ENCODE measurements at regions not wholly inside any gene's neighbourhood (a gene's known extent, or its start where the extent isn't known, plus 50 kb on each side); places are given as distances from the start of the nearest gene placed in this dataset.

GRCh38 chr13:85616275-85616674 is 182.9 kb downstream of the SLITRK6 start (continued):
- TF ChIP-seq KLF5 (IDR thresholded peaks at IDR 0.05; ENCODE audit: partially characterized antibody) (no peak), ZNF207 (IDR thresholded peaks at IDR 0.05; ENCODE audit: borderline replicate concordance) (no peak), WRNIP1 (IDR thresholded peaks at IDR 0.05; ENCODE audit: borderline replicate concordance, low read depth, low read length) (no peak), MXI1 (IDR thresholded peaks at IDR 0.05; ENCODE audit: low read depth, low read length) (no peak)

- ATAC-seq, result no peak
Observed at GRCh38 chr13:85615031-85615430, 184.2 kb downstream of the SLITRK6 start.

More at GRCh38 chr13:85615031-85615430, 184.2 kb downstream of the SLITRK6 start:
- no peaks in the 10 kb centered on the region for H3K27me3 ChIP-seq (replicated peaks in 1 of 2; ENCODE audit: control insufficient read depth in 2 of 2, insufficient read depth in 2 of 2, low read length in 1 of 2)
- H3K9ac ChIP-seq (ENCODE audit: control insufficient read depth, insufficient read depth, low read length), result no peak overlapping the region
- H2AFZ ChIP-seq (ENCODE audit: control insufficient read depth, low read depth, low read length), result no peak overlapping the region
- intact Hi-C loops (cut with micrococcal nuclease; ENCODE audit: unreplicated experiment), result no loop called here
- no peak overlapping the region for H3K4me3 ChIP-seq
- WGBS (ENCODE audit: insufficient coverage, insufficient replicate concordance, low lambda C conversion rate, missing lambda C conversion rate), result 74% methylated on average over 2 of the region's 2 CpGs
- SMC1A ChIA-PET (ENCODE audit: uncharacterized antibody, unreplicated experiment), result interaction anchor here (1.0 kb wide), 1 partner anchor 37 kb away, joined by 3 read pairs; no protein-coding TSS in a partner anchor
- no peaks in the 10 kb centered on the region for H3K4me1 ChIP-seq (ENCODE audit: control insufficient read depth, insufficient read depth, low read length)
- POLR2A ChIA-PET, result no interaction called here
- in situ Hi-C loops (cut with MboI), result no loop called here
- no peak for FAIRE-seq
- no TSS peak for BruUV-seq (replicated peaks)
- H3K79me2 ChIP-seq (ENCODE audit: control insufficient read depth, insufficient read depth, low read length), result no peaks in the 10 kb centered on the region
- TF ChIP-seq IRF4 (IDR thresholded peaks at IDR 0.05; ENCODE audit: low read depth, low read length) (no peak), MYC (IDR thresholded peaks at IDR 0.05; ENCODE audit: insufficient read depth, insufficient read length, insufficient replicate concordance, low read length, severe bottlenecking) (no peak), POU2F2 (IDR thresholded peaks at IDR 0.05; ENCODE audit: borderline replicate concordance, low read depth, low read length) (no peak), SRF (IDR thresholded peaks at IDR 0.05; ENCODE audit: low read depth in 2 of 2, low read length in 2 of 2) (no peak), PAX5 (IDR thresholded peaks at IDR 0.05; ENCODE audit: borderline replicate concordance, low read depth, low read length) (no peak), SUZ12 (IDR thresholded peaks at IDR 0.05; ENCODE audit: unreplicated experiment) (no peak), WRNIP1 (IDR thresholded peaks at IDR 0.05; ENCODE audit: borderline replicate concordance, low read depth, low read length) (no peak), RFX5 (IDR thresholded peaks at IDR 0.05; ENCODE audit: low read depth, low read length) (no peak), EZH2 (IDR thresholded peaks at IDR 0.05; ENCODE audit: borderline replicate concordance, control insufficient read depth, low read depth, low read length) (no peak), NFYB (IDR thresholded peaks at IDR 0.05; ENCODE audit: insufficient read depth, low read depth, low read length) (no peak), ZBTB40 (IDR thresholded peaks at IDR 0.05; ENCODE audit: borderline replicate concordance) (no peak)
- no peak overlapping the region for H3K27ac ChIP-seq (ENCODE audit: control insufficient read depth, insufficient read depth)
- no peaks in the 10 kb centered on the region for H3K36me3 ChIP-seq (ENCODE audit: control insufficient read depth in 2 of 2, insufficient read depth in 2 of 2, low read length in 1 of 2)
- RAD21 ChIA-PET (ENCODE audit: unreplicated experiment), result no interaction called here
- H4K20me1 ChIP-seq (ENCODE audit: control insufficient read depth, insufficient read depth), result no peaks in the 10 kb centered on the region
- H3K9me3 ChIP-seq (replicated peaks; ENCODE audit: control insufficient read depth, insufficient read depth, low read length), result no peaks in the 10 kb centered on the region
- no peak for DNase-seq (ENCODE audit: low read depth, low spot score)
- H3K4me2 ChIP-seq (ENCODE audit: control insufficient read depth, insufficient read depth), result no peak overlapping the region
- CTCF ChIA-PET, result interaction anchor here (0.5 kb wide), 1 partner anchor 218 kb away, joined by 3 read pairs; no protein-coding TSS in a partner anchor
